HFF-Myc (cell line): ENCODE measurements at regions not wholly inside any gene's neighbourhood (a gene's known extent, or its start where the extent isn't known, plus 50 kb on each side); places are given as distances from the start of the nearest gene placed in this dataset.
"Not testable (repeated sequence)": the region's sequence is repeated elsewhere in the genome, so short reads cannot be mapped to it uniquely, and the experiment has no call there.

Source experiments
- DNase-seq: peaks from one replicate; pipeline ENCODE4 v3.0.0-alpha.2; 2011; ENCODE audit warnings: low read depth; ENCODE audit errors: extremely low read depth
- H3K4me3 ChIP-seq: replicated peaks from 2 replicates; pipeline ENCODE4 v1.5.1; 2011; ENCODE audit warnings: low read depth, mild to moderate bottlenecking, control low read depth, low read length
- CTCF ChIP-seq: IDR thresholded peaks from 2 replicates; pipeline ENCODE4 v1.5.1; 2012; ENCODE audit warnings: mild to moderate bottlenecking, low read depth, low read length, control low read depth; ENCODE audit errors: missing control alignments

- no peak overlapping the region for H3K4me3 ChIP-seq
- no peak for DNase-seq
- TF ChIP-seq CTCF, result no peak
Observed at GRCh38 chr10:44249490-44249889, 135.4 kb downstream of the CXCL12 start.

- DNase-seq, H3K4me3 ChIP-seq: not testable (repeated sequence)
Observed at GRCh38 chr10:44246700-44247099, 138.2 kb downstream of the CXCL12 start.

- not testable (repeated sequence) for H3K4me3 ChIP-seq, DNase-seq
Observed at GRCh38 chr10:44246287-44246686, 138.6 kb downstream of the CXCL12 start.

GRCh38 chr10:44245601-44245938 lies 139.3 kb downstream of the CXCL12 start:
- no peak overlapping the region for H3K4me3 ChIP-seq
- no peak for DNase-seq
- no peak for TF ChIP-seq CTCF

GRCh38 chr10:44244745-44245600 lies 139.9 kb downstream of the CXCL12 start:
- no peak overlapping the region for H3K4me3 ChIP-seq
- no peak for DNase-seq
- no peak for TF ChIP-seq CTCF

GRCh38 chr10:44243851-44244510 lies 140.9 kb downstream of the CXCL12 start:
- DNase-seq, result no peak
- no peak for TF ChIP-seq CTCF
- no peak overlapping the region for H3K4me3 ChIP-seq

- TF ChIP-seq CTCF, result no peak
- H3K4me3 ChIP-seq, result no peak overlapping the region
- no peak for DNase-seq
Observed at GRCh38 chr10:44242826-44243225, 142.1 kb downstream of the CXCL12 start.

- TF ChIP-seq CTCF, result no peak
- no peak overlapping the region for H3K4me3 ChIP-seq
- DNase-seq, result no peak
Observed at GRCh38 chr10:44242091-44242490, 142.8 kb downstream of the CXCL12 start.
